Astrocyte (in vitro differentiated cells and primary cell): ENCODE measurements at regions not wholly inside any gene's neighbourhood (a gene's known extent, or its start where the extent isn't known, plus 50 kb on each side); places are given as distances from the start of the nearest gene placed in this dataset.

Source experiments
- DNase-seq: peaks from one replicate; pipeline ENCODE4 v3.0.0-alpha.2; 2010; ENCODE audit warnings: low read depth
- FAIRE-seq: peaks from 2 replicates; lab custom pipeline; 2011; peaks lifted over from hg19 to GRCh38; lab: Jason Lieb, UNC
- H2AFZ ChIP-seq: 2 replicates; pipeline ENCODE4 v1.6.0; 2012; ENCODE audit warnings: low read depth, low read length, inconsistent platforms
- H3K27ac ChIP-seq: 2 replicates; pipeline ENCODE4 v1.5.1; 2011; ENCODE audit warnings: low read depth, low read length, inconsistent platforms
- H3K27me3 ChIP-seq: 2 replicates; pipeline ENCODE4 v1.6.0; 2011; ENCODE audit warnings: low read length, inconsistent platforms; ENCODE audit not compliant: insufficient read depth
- H3K36me3 ChIP-seq: 2 replicates; pipeline ENCODE4 v1.5.1; 2011; ENCODE audit warnings: low read length, inconsistent platforms; ENCODE audit not compliant: insufficient read depth
- H3K4me1 ChIP-seq: 2 replicates; pipeline ENCODE4 v1.5.1; 2011; ENCODE audit warnings: low read length, inconsistent platforms; ENCODE audit not compliant: insufficient read depth
- H3K4me2 ChIP-seq: 2 replicates; pipeline ENCODE4 v1.6.0; 2012; ENCODE audit warnings: low read length, inconsistent platforms
- H3K4me3 ChIP-seq: 2 replicates; pipeline ENCODE4 v1.5.1; 2011; ENCODE audit warnings: low read depth, mild to moderate bottlenecking, low read length, inconsistent platforms; ENCODE audit not compliant: insufficient read depth
- H3K79me2 ChIP-seq: 2 replicates; pipeline ENCODE4 v1.6.0; 2012; ENCODE audit warnings: mild to moderate bottlenecking, low read length, inconsistent platforms; ENCODE audit not compliant: insufficient read depth
- H3K9ac ChIP-seq: 2 replicates; pipeline ENCODE4 v1.6.0; 2012; ENCODE audit warnings: mild to moderate bottlenecking, low read length, inconsistent platforms
- H3K9me3 ChIP-seq: 2 replicates; pipeline ENCODE4 v1.5.1; 2012; ENCODE audit warnings: low read depth, mild to moderate bottlenecking, low read length, inconsistent platforms; ENCODE audit not compliant: insufficient read depth
- H4K20me1 ChIP-seq: 2 replicates; pipeline ENCODE4 v1.6.0; 2012; ENCODE audit warnings: low read length, inconsistent platforms; ENCODE audit not compliant: insufficient read depth
- H3K27ac Mint-ChIP-seq: one replicate; pipeline ENCODE4 v1.8.0; 2021; ENCODE audit warnings: mild to moderate bottlenecking, mixed read lengths; ENCODE audit not compliant: unreplicated experiment
- H3K27me3 Mint-ChIP-seq: one replicate; pipeline ENCODE4 v1.8.0; 2021; ENCODE audit warnings: low read depth, mixed read lengths; ENCODE audit not compliant: unreplicated experiment
- H3K36me3 Mint-ChIP-seq: one replicate; pipeline ENCODE4 v1.8.0; 2021; ENCODE audit warnings: low read depth, mixed read lengths; ENCODE audit not compliant: unreplicated experiment
- H3K4me1 Mint-ChIP-seq: one replicate; pipeline ENCODE4 v1.8.0; 2021; ENCODE audit warnings: low read depth, mixed read lengths; ENCODE audit not compliant: unreplicated experiment
- H3K4me3 Mint-ChIP-seq: one replicate; pipeline ENCODE4 v1.8.0; 2021; ENCODE audit warnings: mild to moderate bottlenecking, moderate library complexity, mixed read lengths; ENCODE audit not compliant: unreplicated experiment
- H3K9me3 Mint-ChIP-seq: one replicate; pipeline ENCODE4 v1.8.0; 2021; ENCODE audit warnings: mild to moderate bottlenecking, mixed read lengths; ENCODE audit not compliant: unreplicated experiment
- EZH2 ChIP-seq: IDR thresholded peaks from 2 replicates; pipeline ENCODE4 v1.6.1; 2012; ENCODE audit warnings: mild to moderate bottlenecking, low read length, inconsistent platforms; ENCODE audit not compliant: insufficient read depth
- TF ChIP-seq, protein P1 (sequence below): IDR thresholded peaks from 2 replicates; pipeline ENCODE4 v1.5.1; 2011; ENCODE audit warnings: low read depth, mild to moderate bottlenecking, inconsistent platforms, low read length, moderate library complexity; ENCODE audit not compliant: insufficient read depth

DNA sequence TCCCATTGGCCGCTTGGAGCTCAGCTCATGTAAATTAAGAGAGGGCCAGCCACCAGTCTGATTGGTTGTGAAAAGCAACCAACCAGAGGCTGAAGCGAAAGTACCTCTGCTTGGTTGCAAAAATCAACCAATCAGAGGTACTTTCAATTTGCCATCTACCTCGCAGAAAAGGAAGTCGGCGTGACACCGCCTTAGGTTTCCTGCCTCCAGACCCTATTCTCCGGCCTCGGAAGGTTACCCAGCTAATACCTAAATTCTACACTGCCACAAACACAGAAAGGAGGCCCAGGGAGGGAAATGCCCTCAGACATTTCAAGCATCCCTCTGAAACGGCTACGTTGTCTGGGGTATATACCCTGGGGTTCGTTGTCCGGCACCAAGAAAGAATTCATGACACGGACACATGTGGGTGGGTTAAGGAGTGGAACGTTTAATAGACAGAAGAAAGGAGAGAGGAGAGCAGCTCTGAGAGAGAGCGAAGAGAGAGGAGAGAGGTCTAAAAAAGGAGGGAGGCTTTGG, 481.3 kb downstream of the TMEM114 start:
- no peaks in the 10 kb centered on the region for H3K27me3 ChIP-seq
- H2AFZ ChIP-seq, result no peak overlapping the region
- DNase-seq (no peak), FAIRE-seq (no peak)
- no peaks in the 10 kb centered on the region for H3K79me2 ChIP-seq
- no peaks in the 10 kb centered on the region for H3K36me3 ChIP-seq
- peaks cover 2% of the 10 kb centered on the region for H3K9me3 ChIP-seq
- Mint-ChIP-seq H3K27me3 (peaks cover 2% of the 10 kb centered on the region), H3K36me3 (peaks cover 3% of the 10 kb centered on the region), H3K4me3 (no peak overlapping the region), H3K4me1 (no peaks in the 10 kb centered on the region), H3K27ac (no peak overlapping the region), H3K9me3 (peaks cover 3% of the 10 kb centered on the region)
- no peak overlapping the region for H3K9ac ChIP-seq
- no peaks in the 10 kb centered on the region for H4K20me1 ChIP-seq
- no peak overlapping the region for H3K27ac ChIP-seq
- no peaks in the 10 kb centered on the region for H3K4me1 ChIP-seq
- H3K4me2 ChIP-seq, result no peak overlapping the region
- TF ChIP-seq, protein P1, sequence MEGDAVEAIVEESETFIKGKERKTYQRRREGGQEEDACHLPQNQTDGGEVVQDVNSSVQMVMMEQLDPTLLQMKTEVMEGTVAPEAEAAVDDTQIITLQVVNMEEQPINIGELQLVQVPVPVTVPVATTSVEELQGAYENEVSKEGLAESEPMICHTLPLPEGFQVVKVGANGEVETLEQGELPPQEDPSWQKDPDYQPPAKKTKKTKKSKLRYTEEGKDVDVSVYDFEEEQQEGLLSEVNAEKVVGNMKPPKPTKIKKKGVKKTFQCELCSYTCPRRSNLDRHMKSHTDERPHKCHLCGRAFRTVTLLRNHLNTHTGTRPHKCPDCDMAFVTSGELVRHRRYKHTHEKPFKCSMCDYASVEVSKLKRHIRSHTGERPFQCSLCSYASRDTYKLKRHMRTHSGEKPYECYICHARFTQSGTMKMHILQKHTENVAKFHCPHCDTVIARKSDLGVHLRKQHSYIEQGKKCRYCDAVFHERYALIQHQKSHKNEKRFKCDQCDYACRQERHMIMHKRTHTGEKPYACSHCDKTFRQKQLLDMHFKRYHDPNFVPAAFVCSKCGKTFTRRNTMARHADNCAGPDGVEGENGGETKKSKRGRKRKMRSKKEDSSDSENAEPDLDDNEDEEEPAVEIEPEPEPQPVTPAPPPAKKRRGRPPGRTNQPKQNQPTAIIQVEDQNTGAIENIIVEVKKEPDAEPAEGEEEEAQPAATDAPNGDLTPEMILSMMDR, result no peak
- TF ChIP-seq EZH2, result no peak
- no peak overlapping the region for H3K4me3 ChIP-seq

DNA sequence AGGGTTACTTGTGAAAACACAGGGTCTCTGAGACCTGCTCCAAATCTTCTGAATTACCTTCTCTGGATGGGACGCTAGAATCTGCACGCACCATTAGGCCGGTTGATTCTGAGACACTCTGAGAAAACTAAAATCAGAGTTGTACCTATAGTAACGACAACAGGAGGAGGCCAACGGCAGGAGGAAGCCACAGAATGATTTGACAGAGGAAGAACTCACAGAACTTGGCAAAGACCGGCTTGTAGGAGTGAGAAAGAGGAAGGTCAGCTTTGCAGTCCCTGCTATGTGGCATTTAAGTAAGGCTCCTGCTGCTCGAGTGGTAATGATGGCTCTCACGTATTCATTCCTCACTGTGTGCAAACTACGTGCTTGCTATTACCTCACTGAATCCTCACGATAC, 483.0 kb downstream of the TMEM114 start:
- Histone ChIP-seq H3K4me1 (no peaks in the 10 kb centered on the region), H3K4me3 (no peak overlapping the region), H3K36me3 (no peaks in the 10 kb centered on the region), H3K27ac (no peak overlapping the region), H3K9ac (no peak overlapping the region), H3K79me2 (no peaks in the 10 kb centered on the region), H4K20me1 (no peaks in the 10 kb centered on the region), H3K9me3 (peaks cover 2% of the 10 kb centered on the region), H3K27me3 (no peaks in the 10 kb centered on the region), H3K4me2 (no peak overlapping the region), H2AFZ (no peak overlapping the region)
- FAIRE-seq (no peak), DNase-seq (no peak)
- Mint-ChIP-seq H3K27ac (no peak overlapping the region), H3K9me3 (no peaks in the 10 kb centered on the region), H3K36me3 (peaks cover 3% of the 10 kb centered on the region), H3K4me3 (no peak overlapping the region), H3K4me1 (no peaks in the 10 kb centered on the region), H3K27me3 (peaks cover 2% of the 10 kb centered on the region)
- TF ChIP-seq, protein P1, result no peak
- no peak for TF ChIP-seq EZH2

DNA sequence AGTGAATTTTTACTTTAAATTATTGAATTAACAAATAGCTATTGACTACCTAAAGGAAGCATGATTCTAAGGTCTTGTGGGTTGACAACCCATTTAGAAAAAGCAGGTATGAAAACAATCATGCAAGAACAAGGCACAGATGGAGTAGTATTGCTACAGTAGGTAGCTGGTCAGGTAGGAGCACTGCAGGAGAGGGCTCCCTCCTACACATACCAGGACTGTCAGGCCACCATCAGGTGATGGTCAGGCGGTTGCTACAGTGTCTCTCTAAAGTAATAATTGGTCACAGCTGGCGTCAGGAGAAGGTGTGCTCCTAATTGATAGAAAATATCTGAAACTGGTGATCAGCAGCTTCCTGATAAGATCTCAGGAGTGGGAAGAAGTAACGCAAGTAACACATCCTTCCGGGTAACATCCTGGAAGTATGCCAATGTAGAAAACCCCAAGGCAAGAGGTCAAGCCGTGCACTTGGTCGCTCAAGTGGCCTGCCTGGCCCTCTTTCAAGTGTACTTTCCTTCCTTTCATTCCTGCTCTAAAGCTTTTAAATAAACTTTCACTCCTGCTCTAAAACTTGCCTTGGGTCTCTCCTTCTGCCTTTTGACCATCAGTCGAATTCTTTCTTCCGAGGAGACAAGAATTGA, 486.5 kb downstream of the TMEM114 start:
- H3K27ac Mint-ChIP-seq, result no peak overlapping the region
- TF ChIP-seq EZH2, result no peak
- TF ChIP-seq, protein P1, result no peak

More for the DNA sequence above, 486.5 kb downstream of the TMEM114 start:
- no peaks in the 10 kb centered on the region for H3K4me1 ChIP-seq
- Mint-ChIP-seq H3K9me3 (no peaks in the 10 kb centered on the region), H3K4me1 (no peaks in the 10 kb centered on the region), H3K36me3 (peaks cover 2% of the 10 kb centered on the region), H3K4me3 (no peak overlapping the region), H3K27me3 (peaks cover 2% of the 10 kb centered on the region)
- DNase-seq, result no peak
- peaks cover 5% of the 10 kb centered on the region for H3K9me3 ChIP-seq
- H3K4me2 ChIP-seq, result no peak overlapping the region
- FAIRE-seq, result no peak
- H2AFZ ChIP-seq, result no peak overlapping the region
- H4K20me1 ChIP-seq, result no peaks in the 10 kb centered on the region
- H3K27ac ChIP-seq, result no peak overlapping the region
- H3K79me2 ChIP-seq, result no peaks in the 10 kb centered on the region
- H3K27me3 ChIP-seq, result no peaks in the 10 kb centered on the region
- no peak overlapping the region for H3K4me3 ChIP-seq
- H3K9ac ChIP-seq, result no peak overlapping the region
- no peaks in the 10 kb centered on the region for H3K36me3 ChIP-seq
